ACC112 (cell line): ENCODE measurements at regions not wholly inside any gene's neighbourhood (a gene's known extent, or its start where the extent isn't known, plus 50 kb on each side); places are given as distances from the start of the nearest gene placed in this dataset.
A peak's percentile ranks its signal among the peaks of the same experiment; 100 is the strongest.
"Not testable (repeated sequence)": the region's sequence is repeated elsewhere in the genome, so short reads cannot be mapped to it uniquely, and the experiment has no call there.

ENCODE experiments used
- H2AFZ ChIP-seq: fragments of 200-600 bp; sonication (generic); one replicate; pipeline ENCODE4 v1.6.0; 2017; ENCODE audit warnings: antibody characterized with exemption, low read length; ENCODE audit not compliant: unreplicated experiment
- H3K27ac ChIP-seq: fragments of 200-600 bp; sonication (generic); 2 replicates; pipeline ENCODE4 v1.5.1; 2014; ENCODE audit warnings: low read depth, mild to moderate bottlenecking, antibody characterized with exemption, low read length, moderate library complexity
- H3K27me3 ChIP-seq: fragments of 200-600 bp; sonication (generic); 2 replicates; pipeline ENCODE4 v1.6.1; 2014; ENCODE audit warnings: mild to moderate bottlenecking, antibody characterized with exemption, low read length, moderate library complexity, mixed read lengths; ENCODE audit not compliant: insufficient read depth
- H3K36me3 ChIP-seq: fragments of 200-600 bp; sonication (generic); 2 replicates; pipeline ENCODE4 v1.6.1; 2016; ENCODE audit warnings: mild to moderate bottlenecking, antibody characterized with exemption, low read length, moderate library complexity, mixed read lengths; ENCODE audit not compliant: insufficient read depth
- H3K4me1 ChIP-seq: fragments of 200-600 bp; sonication (generic); one replicate; pipeline ENCODE4 v1.6.1; 2016; ENCODE audit warnings: low read length, mixed read lengths; ENCODE audit not compliant: insufficient read depth, unreplicated experiment, control insufficient read depth
- H3K4me3 ChIP-seq: fragments of 200-600 bp; sonication (generic); 2 replicates; pipeline ENCODE4 v1.5.1; 2014; ENCODE audit warnings: mild to moderate bottlenecking, low read depth, low read length
- H3K79me2 ChIP-seq: fragments of 200-600 bp; sonication (generic); one replicate; pipeline ENCODE4 v1.6.0; 2016; ENCODE audit warnings: low read length; ENCODE audit not compliant: control insufficient read depth, unreplicated experiment, insufficient read depth

- Histone ChIP-seq H3K27ac (no peak overlapping the region), H2AFZ (no peak overlapping the region), H3K4me1 (peaks cover 12% of the 10 kb centered on the region), H3K79me2 (no peaks in the 10 kb centered on the region), H3K27me3 (no peaks in the 10 kb centered on the region), H3K36me3 (no peaks in the 10 kb centered on the region), H3K4me3 (no peak overlapping the region)
These were observed 239.0 kb upstream of the STXBP5 start for GRCh38 chr6:146965110-146965689.

GRCh38 chr6:146968041-146968760, 236.0 kb upstream of the STXBP5 start:
- Histone ChIP-seq H3K4me3 (peak overlapping the region; percentile 18; the same call in 1 of the 2 replicates), H3K36me3 (no peaks in the 10 kb centered on the region), H3K79me2 (no peaks in the 10 kb centered on the region), H3K27me3 (no peaks in the 10 kb centered on the region), H3K4me1 (peaks cover 12% of the 10 kb centered on the region), H2AFZ (peak overlapping the region; percentile 54), H3K27ac (peak overlapping the region; percentile 7; the same call in 1 of the 2 replicates)

- no peaks in the 10 kb centered on the region for H3K79me2 ChIP-seq
- no peak overlapping the region for H2AFZ ChIP-seq
- H3K36me3 ChIP-seq = no peaks in the 10 kb centered on the region
- no peak overlapping the region for H3K4me3 ChIP-seq
- peaks cover 10% of the 10 kb centered on the region for H3K4me1 ChIP-seq
- no peak overlapping the region for H3K27ac ChIP-seq
- H3K27me3 ChIP-seq = no peaks in the 10 kb centered on the region
These were observed 231.7 kb upstream of the STXBP5 start for GRCh38 chr6:146972546-146972945.

- Histone ChIP-seq H3K4me3 (no peak overlapping the region), H3K27ac (no peak overlapping the region), H3K79me2 (no peaks in the 10 kb centered on the region), H3K4me1 (no peaks in the 10 kb centered on the region), H3K36me3 (no peaks in the 10 kb centered on the region), H3K27me3 (no peaks in the 10 kb centered on the region), H2AFZ (no peak overlapping the region)
These were observed 229.9 kb upstream of the STXBP5 start for GRCh38 chr6:146974351-146974750.

GRCh38 chr6:146975093-146975492, 229.1 kb upstream of the STXBP5 start:
- H2AFZ ChIP-seq = no peak overlapping the region
- no peak overlapping the region for H3K4me3 ChIP-seq
- H3K4me1 ChIP-seq = no peaks in the 10 kb centered on the region
- H3K27ac ChIP-seq = no peak overlapping the region
- no peaks in the 10 kb centered on the region for H3K36me3 ChIP-seq
- no peaks in the 10 kb centered on the region for H3K27me3 ChIP-seq
- no peaks in the 10 kb centered on the region for H3K79me2 ChIP-seq

- no peaks in the 10 kb centered on the region for H3K27me3 ChIP-seq
- no peak overlapping the region for H2AFZ ChIP-seq
- H3K36me3 ChIP-seq = no peaks in the 10 kb centered on the region
- no peaks in the 10 kb centered on the region for H3K4me1 ChIP-seq
- H3K79me2 ChIP-seq = no peaks in the 10 kb centered on the region
- no peak overlapping the region for H3K27ac ChIP-seq
- no peak overlapping the region for H3K4me3 ChIP-seq
These were observed 223.3 kb upstream of the STXBP5 start for GRCh38 chr6:146980900-146981329.

- no peaks in the 10 kb centered on the region for H3K27me3 ChIP-seq
- no peak overlapping the region for H3K4me3 ChIP-seq
- H3K4me1 ChIP-seq = no peaks in the 10 kb centered on the region
- H3K36me3 ChIP-seq = no peaks in the 10 kb centered on the region
- no peak overlapping the region for H2AFZ ChIP-seq
- H3K27ac ChIP-seq = no peak overlapping the region
- H3K79me2 ChIP-seq = no peaks in the 10 kb centered on the region
These were observed 222.2 kb upstream of the STXBP5 start for GRCh38 chr6:146981981-146982380.

GRCh38 chr6:146984251-146984924, 219.8 kb upstream of the STXBP5 start:
- Histone ChIP-seq H3K27ac (no peak overlapping the region), H3K36me3 (no peaks in the 10 kb centered on the region), H3K4me3 (no peak overlapping the region), H3K4me1 (peaks cover 6% of the 10 kb centered on the region), H3K27me3 (no peaks in the 10 kb centered on the region), H3K79me2 (no peaks in the 10 kb centered on the region), H2AFZ (no peak overlapping the region)

- Histone ChIP-seq H3K27me3 (no peaks in the 10 kb centered on the region), H3K4me3 (no peak overlapping the region), H3K27ac (no peak overlapping the region), H3K79me2 (no peaks in the 10 kb centered on the region), H2AFZ (no peak overlapping the region), H3K36me3 (no peaks in the 10 kb centered on the region), H3K4me1 (peaks cover 13% of the 10 kb centered on the region)
These were observed 219.1 kb upstream of the STXBP5 start for GRCh38 chr6:146985111-146985510.

- peaks cover 22% of the 10 kb centered on the region for H3K4me1 ChIP-seq
- H3K27me3 ChIP-seq = no peaks in the 10 kb centered on the region
- no peaks in the 10 kb centered on the region for H3K79me2 ChIP-seq
- H3K36me3 ChIP-seq = no peaks in the 10 kb centered on the region
- H3K4me3 ChIP-seq = no peak overlapping the region
- H2AFZ ChIP-seq = no peak overlapping the region
- H3K27ac ChIP-seq = no peak overlapping the region
These were observed 218.3 kb upstream of the STXBP5 start for GRCh38 chr6:146985966-146986365.

- H3K27me3 ChIP-seq, H3K36me3 ChIP-seq: not testable (repeated sequence)
- H3K4me1 ChIP-seq = peaks cover 31% of the 10 kb centered on the region
These were observed 216.3 kb upstream of the STXBP5 start for GRCh38 chr6:146987938-146988337.

More at GRCh38 chr6:146987938-146988337, 216.3 kb upstream of the STXBP5 start:
- H2AFZ ChIP-seq, H3K4me3 ChIP-seq, H3K27ac ChIP-seq, H3K79me2 ChIP-seq: not testable (repeated sequence)
